GM18867 (cell line): ENCODE measurements at regions not wholly inside any gene's neighbourhood (a gene's known extent, or its start where the extent isn't known, plus 50 kb on each side); places are given as distances from the start of the nearest gene placed in this dataset.

Experiments
- ATAC-seq: cut with Tn5 transposase; IDR thresholded peaks from one replicate; pipeline ENCODE4 v1.9.1; 2021; ENCODE audit warnings: mild to moderate bottlenecking, moderate library complexity; ENCODE audit not compliant: unreplicated experiment

DNA sequence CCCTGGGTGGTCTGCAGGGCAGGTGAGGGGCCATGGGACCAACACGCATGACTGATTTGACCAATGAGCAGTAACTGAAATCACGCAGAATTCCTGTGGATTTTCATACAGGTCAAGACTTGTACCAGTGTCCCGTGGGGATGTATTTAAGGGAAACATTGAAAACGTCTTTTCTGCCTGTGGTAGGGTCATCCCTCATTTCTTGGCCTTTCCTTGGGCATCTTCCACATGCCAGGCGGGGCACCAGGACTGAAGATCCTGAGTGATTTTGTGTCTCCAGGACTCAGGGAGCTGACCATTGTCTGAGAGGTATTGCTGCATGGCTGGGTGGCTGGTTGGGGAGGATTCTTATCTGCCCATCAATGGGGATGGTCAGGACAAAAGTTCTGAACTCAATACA is 289.0 kb downstream of the GLRX3 start:
- no peak for ATAC-seq

DNA sequence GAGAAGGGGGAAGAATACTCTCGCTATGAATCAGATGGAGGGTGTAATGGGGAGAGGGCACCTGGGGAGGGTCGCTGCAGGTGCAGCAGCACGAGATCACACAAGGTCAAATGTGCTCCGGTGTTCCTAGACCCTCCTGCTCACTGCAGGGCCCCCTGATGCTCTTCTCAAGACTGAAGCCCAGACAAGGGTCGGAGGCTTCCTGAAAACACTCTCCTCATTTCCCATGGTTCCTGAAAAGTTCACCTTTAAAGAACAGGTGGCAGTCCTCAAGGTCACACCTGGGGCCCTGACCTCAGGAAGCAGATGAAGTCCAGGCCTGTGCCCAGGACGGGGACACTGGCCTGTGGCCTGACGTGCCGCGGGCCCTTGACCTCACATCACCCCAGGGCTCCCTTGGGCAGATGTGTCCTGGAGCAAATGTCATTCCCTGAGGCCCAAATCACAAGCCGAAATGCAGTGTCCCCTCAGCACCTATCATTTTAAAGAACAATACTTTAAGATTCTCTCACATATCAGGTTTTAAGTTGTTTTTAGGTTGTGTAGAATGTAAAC is 289.8 kb downstream of the GLRX3 start:
- ATAC-seq, result no peak

DNA sequence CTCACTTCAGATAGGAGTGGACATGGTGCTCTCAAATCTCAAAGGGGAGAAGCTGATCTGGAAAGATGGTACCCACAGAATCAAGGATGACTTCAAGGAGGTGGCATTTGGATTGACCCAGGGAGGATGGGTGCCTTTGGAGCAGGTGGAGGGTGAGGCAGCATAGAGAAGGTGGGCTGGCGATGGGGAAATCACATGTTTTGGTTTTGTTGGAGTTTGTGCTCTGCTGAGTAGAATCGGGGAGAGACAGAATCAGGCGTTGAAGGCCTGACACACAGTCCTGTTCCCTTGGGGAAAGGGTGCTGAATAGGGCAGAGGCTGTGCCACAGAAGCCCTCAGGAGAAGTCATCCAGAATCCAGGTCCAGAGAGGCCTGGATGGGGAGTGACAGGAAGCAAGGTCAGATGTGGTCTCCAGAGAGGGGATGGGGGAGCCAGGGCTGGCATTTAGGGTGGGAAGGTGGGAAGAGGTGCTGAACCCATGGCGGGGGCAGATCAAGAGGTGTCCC is 291.1 kb downstream of the GLRX3 start:
- ATAC-seq, result no peak

GRCh38 chr10:130428936-130429335 is 292.7 kb downstream of the GLRX3 start:
- no peak for ATAC-seq

DNA sequence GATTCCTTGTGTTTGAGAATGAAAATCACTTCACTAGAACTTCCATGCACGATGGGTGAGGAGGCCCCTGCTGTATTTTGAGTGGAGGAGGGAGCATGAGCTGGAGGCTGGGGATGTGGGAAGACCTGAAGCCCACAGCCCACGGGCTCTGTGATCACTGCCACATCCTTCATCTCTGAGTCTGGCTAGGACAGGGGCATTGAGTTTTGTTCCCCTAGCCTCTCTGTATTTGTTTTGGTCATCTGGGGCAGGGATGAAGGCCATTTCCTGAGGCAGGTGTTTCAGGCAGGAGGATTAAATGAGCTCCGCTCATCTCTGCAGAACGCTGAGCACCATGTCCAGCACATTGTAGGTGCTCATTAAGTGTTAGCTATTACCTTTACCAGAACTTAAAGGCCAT is 293.6 kb downstream of the GLRX3 start:
- no peak for ATAC-seq

DNA sequence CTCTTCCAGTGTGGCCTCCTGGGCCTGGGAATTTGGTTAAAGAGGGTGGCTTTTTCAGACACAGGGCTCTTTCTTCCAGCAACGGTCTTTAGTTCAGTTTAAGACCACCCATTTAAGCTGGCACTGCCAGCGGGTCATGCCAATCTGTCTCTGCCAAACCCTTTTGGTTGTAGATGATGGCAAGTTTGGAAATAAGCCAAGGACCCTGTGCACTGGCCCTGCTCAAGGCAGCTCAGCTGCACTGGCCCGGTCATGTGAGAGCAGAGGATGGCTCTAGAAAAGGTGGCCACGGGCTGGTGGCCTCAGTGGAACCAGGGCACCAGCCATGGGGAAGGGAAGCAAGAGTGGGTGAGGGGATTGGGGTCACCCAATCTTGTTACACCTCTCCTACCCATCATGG is 294.1 kb downstream of the GLRX3 start:
- ATAC-seq, result no peak

GRCh38 chr10:130430852-130431704 is 294.9 kb downstream of the GLRX3 start:
- no peak for ATAC-seq

- ATAC-seq, result no peak
These were observed 296.1 kb downstream of the GLRX3 start for GRCh38 chr10:130432271-130432670.

- ATAC-seq, result no peak
These were observed 296.7 kb downstream of the GLRX3 start for GRCh38 chr10:130432850-130433249.

GRCh38 chr10:130434446-130435385 is 298.5 kb downstream of the GLRX3 start:
- no peak for ATAC-seq

DNA sequence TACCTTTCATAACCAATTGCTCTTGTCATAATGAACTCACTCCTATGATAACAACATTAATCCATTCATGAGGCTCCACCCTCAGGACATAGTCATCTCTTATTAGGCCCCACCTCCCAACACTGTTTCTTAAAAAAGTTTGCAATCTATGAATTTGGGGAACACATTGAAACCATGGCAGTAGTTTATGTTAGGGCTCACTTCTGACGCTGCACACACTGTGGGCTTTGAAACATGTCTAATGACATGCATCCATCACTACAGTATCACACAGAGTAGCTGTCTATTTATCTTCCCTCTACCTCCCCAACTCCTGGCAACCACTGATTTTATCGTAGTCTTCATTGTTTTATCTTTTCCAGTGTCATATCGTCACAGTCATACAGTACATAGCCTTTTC is 299.8 kb downstream of the GLRX3 start:
- ATAC-seq, result no peak

DNA sequence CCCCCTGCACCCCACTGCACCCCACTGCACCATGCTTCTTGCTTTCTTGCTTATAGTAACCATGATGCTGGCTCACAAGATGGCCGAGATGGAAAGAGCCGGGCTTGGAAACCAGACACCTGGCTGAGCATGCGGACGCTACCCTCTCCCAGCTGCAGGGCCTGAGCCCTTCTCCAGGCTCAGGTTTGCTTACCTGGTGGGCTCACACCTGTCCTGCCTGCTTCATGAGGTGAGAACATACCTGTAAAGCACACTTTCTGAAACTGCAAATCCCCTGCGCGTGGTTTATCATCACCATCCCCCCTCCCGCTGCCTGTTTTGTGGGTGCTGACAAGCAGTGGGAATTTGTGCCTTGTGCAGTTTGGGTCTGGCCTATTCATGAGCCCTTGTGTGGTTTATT is 302.7 kb downstream of the GLRX3 start:
- no peak for ATAC-seq

GRCh38 chr10:130439766-130440165 is 303.6 kb downstream of the GLRX3 start:
- ATAC-seq, result no peak

DNA sequence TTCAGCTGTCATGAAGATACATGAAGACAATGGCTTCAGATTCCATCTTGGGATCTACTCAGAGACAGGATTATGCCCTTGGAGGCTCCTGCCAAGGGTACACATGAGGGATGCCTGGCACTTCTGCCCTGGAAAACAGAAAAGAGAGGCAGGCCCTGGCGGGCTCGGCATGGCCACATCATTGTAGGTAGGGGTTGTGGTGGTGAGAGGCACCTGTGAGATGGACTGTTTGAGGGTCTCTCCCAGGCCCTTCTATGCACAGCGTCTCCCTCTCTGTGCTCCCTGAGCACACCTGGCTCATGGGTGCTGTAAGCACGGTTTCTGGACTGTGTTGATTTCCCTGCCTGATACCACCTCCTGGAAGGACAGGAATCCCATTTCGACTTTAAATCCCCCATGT is 304.3 kb downstream of the GLRX3 start:
- ATAC-seq, result no peak

DNA sequence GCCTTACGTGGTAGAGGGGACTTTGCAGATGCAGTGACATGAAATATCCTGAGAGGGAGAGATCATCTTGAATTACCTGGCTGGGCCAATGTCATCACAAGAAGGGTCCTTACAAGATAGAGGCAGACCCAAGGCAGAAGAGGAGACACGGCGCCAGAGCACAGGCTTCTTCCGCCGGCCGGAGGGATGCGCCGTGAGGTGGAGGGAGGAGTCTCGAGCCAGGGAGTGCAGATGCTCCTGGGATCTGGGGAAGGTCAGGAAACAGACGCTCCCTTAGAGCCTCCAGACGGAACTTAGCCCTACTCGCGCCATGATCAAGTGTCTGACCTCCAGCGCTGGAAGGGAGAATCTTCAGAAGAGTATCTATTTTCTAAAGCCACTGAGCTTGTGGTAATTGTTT is 304.8 kb downstream of the GLRX3 start:
- ATAC-seq, result no peak

GRCh38 chr10:130443066-130443465 is 306.9 kb downstream of the GLRX3 start:
- ATAC-seq, result no peak

DNA sequence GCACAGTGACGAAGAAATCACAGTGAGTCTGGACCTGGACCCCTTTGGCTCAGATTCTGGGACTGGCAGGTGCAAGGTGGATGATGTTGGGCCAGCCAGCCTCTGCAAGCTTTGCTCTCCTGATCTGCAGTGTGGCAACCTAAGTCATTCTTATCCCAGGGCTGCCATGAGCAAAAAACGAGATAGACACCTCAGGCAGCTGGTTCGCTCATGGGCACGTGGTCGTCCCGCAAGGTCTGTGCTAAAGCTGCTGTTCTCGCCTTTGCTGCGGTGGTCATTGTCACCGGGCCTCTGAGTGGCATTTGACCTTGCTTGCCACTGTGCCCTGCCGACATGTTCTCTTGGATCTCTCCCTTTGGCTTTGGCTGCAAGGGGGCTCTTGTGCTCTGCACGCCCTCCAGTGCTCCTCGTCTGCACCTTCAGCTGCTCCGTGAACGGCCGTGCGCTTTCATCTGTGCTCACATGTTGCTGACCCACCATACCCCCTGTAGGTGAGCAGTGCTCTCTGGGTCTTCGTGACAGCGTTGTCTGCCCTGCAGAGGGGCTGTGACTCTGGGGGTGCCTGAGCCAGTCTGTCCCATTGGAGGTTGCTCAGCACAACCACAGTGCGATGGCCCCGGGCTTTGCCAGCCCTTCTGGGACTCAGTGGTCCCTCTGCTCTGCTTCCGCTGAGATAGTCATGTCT is 317.0 kb downstream of the GLRX3 start:
- ATAC-seq, result no peak

DNA sequence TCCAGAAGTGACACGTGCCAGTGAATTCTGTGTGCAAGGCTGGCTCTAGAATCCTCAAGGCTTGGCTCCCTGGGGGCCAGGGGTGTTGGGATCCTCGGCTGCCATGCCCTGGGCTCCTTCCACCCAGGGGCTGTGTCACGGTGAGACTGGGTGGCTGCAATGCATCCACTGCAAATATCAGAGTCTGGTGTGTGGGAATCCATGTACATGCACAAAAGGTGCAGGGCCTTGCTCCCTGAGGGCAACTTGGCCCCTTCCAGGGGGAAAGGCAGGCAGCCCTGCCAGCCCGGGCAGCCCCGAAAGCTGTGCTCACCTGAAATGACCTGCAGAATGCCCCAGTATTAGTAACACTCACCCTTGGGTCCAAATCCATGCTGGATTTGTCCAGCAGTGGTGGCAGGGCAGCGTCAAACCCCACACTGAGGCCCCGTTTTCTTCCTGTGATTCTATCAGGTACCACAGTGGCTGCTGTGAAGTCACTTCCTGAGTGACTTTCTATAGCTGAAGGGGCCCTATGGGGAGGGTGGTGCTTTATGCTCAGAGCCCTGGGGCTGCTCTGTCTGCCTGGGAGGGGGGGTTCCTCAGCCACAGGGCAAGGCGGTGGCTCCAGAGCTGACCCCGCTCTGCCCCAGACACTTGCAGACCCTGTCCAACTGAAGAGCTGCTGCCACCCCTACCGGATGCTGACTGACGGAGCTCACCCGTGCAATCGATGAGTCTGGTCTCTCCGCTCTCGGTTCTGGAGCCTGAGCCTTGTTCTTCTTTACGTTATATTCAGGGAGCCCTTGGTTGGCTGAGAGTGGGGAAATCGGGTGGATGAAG is 317.7 kb downstream of the GLRX3 start:
- ATAC-seq, result no peak

DNA sequence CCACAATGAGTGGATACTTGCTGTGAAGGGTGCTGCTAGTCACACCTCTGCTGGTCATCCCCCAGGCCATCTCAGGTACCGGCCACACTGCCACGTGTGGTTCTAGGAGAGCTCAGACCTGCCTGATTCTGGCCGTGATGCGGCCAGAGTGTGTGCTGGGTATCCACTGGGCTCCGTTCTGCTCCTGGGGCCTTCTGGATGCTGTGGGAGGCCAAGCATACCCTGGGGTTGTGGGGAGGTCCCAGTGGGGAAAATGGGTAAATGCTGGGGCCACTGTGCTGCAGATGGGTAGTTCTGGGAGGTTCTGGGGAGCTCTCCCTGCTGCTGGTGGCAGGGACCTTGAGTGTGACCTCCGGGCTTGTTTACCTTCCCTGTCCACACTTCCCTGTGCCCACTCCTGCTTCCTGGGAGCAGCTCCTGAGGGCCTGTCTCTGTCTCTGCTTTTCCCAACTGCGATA is 318.4 kb downstream of the GLRX3 start:
- ATAC-seq, result no peak
